Esophagus mucosa (tissue), 1 donor: ENCODE measurements at regions not wholly inside any gene's neighbourhood (a gene's known extent, or its start where the extent isn't known, plus 50 kb on each side); places are given as distances from the start of the nearest gene placed in this dataset.
"Not testable (repeated sequence)": the region's sequence is repeated elsewhere in the genome, so short reads cannot be mapped to it uniquely, and the experiment has no call there.

ENCODE experiments used
- ATAC-seq: fragments of 200-7000 bp; cut with Tn5 transposase; one replicate; pipeline ENCODE4 v1.9.1; 2020
- donor health status: DM: yes; HTN: yes; CAD: no.

- ATAC-seq = peak; percentile 10
Measured at GRCh38 chr1:178607718-178608408, 95.0 kb downstream of the TEX35 start.

GRCh38 chr1:178609015-178609414 lies 96.1 kb downstream of the TEX35 start:
- peak; percentile 59 for ATAC-seq

GRCh38 chr1:178610690-178611410 lies 97.9 kb downstream of the TEX35 start:
- ATAC-seq = not testable (repeated sequence)

GRCh38 chr1:178612261-178612660 lies 99.4 kb downstream of the TEX35 start:
- no peak for ATAC-seq

- no peak for ATAC-seq
Measured at GRCh38 chr1:178613271-178613945, 100.5 kb downstream of the TEX35 start.

GRCh38 chr1:178614286-178614685 lies 101.4 kb downstream of the TEX35 start:
- ATAC-seq = no peak

- peak; percentile 94 for ATAC-seq
Measured at GRCh38 chr1:178619042-178619927, 105.8 kb upstream of the RALGPS2 start.

GRCh38 chr1:178620584-178621475 lies 104.2 kb upstream of the RALGPS2 start:
- no peak for ATAC-seq

GRCh38 chr1:178621822-178622221 lies 103.2 kb upstream of the RALGPS2 start:
- ATAC-seq = no peak

- ATAC-seq = no peak
Measured at GRCh38 chr1:178625695-178626094, 99.3 kb upstream of the RALGPS2 start.

GRCh38 chr1:178627037-178627436 lies 98.0 kb upstream of the RALGPS2 start:
- no peak for ATAC-seq

GRCh38 chr1:178628637-178629251 lies 96.3 kb upstream of the RALGPS2 start:
- no peak for ATAC-seq

GRCh38 chr1:178629252-178630154 lies 95.5 kb upstream of the RALGPS2 start:
- ATAC-seq = no peak

- ATAC-seq = no peak
Measured at GRCh38 chr1:178630417-178630816, 94.6 kb upstream of the RALGPS2 start.

- peak; percentile 72 for ATAC-seq
Measured at GRCh38 chr1:178632653-178633052, 92.4 kb upstream of the RALGPS2 start.

- peak; percentile 93 for ATAC-seq
Measured at GRCh38 chr1:178633056-178633455, 92.0 kb upstream of the RALGPS2 start.

- ATAC-seq = no peak
Measured at GRCh38 chr1:178634445-178634844, 90.6 kb upstream of the RALGPS2 start.

- ATAC-seq = no peak
Measured at GRCh38 chr1:178637841-178638240, 87.2 kb upstream of the RALGPS2 start.

GRCh38 chr1:178639326-178639725 lies 85.7 kb upstream of the RALGPS2 start:
- ATAC-seq = no peak

GRCh38 chr1:178642282-178642681 lies 82.8 kb upstream of the RALGPS2 start:
- ATAC-seq = no peak
